Tibial nerve (tissue), 4 donors: ENCODE measurements at regions not wholly inside any gene's neighbourhood (a gene's known extent, or its start where the extent isn't known, plus 50 kb on each side); places are given as distances from the start of the nearest gene placed in this dataset.

ENCODE experiments used
- EP300 ChIP-seq, 2 donors: sonication (generic); formaldehyde crosslinking; IDR thresholded peaks; one replicate each; pipeline ENCODE4 v1.6.1; 2017; ENCODE audit warnings: antibody characterized with exemption in 2 of 2, mild to moderate bottlenecking in 1 of 2
- TF ChIP-seq, protein P1 (sequence below), 5 experiments: fragments of 200-600 bp in 3 of 5; fragments of 450-650 bp in 2 of 5; sonication (generic) in 3 of 5; IDR thresholded peaks; one replicate each; pipeline ENCODE4 v1.5.1; 2016 to 2019; ENCODE audit warnings: antibody characterized with exemption in 5 of 5, mild to moderate bottlenecking in 3 of 5, moderate library complexity in 2 of 5

DNA sequence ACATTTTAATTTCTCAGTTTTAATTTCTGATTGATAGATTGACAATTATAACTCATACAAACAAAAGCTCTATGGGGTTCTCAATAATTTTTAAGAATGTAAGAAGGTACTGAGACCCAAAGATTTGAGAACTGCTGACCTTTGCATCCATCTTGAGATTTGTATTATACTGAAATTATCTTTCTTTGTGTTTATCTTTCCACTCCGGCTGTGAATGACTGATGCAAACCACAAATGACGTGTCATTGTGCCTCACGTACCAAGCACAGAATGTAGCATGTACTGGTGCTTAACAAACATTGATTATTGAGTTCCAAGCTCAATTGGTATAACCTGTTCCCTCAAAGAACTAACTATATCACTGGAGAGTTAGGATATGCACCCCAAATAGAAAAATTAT is 152.1 kb upstream of the SMLR1 start:
- TF ChIP-seq, protein P1, sequence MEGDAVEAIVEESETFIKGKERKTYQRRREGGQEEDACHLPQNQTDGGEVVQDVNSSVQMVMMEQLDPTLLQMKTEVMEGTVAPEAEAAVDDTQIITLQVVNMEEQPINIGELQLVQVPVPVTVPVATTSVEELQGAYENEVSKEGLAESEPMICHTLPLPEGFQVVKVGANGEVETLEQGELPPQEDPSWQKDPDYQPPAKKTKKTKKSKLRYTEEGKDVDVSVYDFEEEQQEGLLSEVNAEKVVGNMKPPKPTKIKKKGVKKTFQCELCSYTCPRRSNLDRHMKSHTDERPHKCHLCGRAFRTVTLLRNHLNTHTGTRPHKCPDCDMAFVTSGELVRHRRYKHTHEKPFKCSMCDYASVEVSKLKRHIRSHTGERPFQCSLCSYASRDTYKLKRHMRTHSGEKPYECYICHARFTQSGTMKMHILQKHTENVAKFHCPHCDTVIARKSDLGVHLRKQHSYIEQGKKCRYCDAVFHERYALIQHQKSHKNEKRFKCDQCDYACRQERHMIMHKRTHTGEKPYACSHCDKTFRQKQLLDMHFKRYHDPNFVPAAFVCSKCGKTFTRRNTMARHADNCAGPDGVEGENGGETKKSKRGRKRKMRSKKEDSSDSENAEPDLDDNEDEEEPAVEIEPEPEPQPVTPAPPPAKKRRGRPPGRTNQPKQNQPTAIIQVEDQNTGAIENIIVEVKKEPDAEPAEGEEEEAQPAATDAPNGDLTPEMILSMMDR (IDR thresholded peaks at IDR 0.05): no peak
- no peak for TF ChIP-seq EP300 (IDR thresholded peaks at IDR 0.05)
